HG03571 (cell line): ENCODE measurements at regions not wholly inside any gene's neighbourhood (a gene's known extent, or its start where the extent isn't known, plus 50 kb on each side); places are given as distances from the start of the nearest gene placed in this dataset.
"Not testable (repeated sequence)": the region's sequence is repeated elsewhere in the genome, so short reads cannot be mapped to it uniquely, and the experiment has no call there.

ENCODE experiments used
- ATAC-seq: cut with Tn5 transposase; IDR thresholded peaks from one replicate; pipeline ENCODE4 v1.9.1; 2021; ENCODE audit not compliant: unreplicated experiment

DNA sequence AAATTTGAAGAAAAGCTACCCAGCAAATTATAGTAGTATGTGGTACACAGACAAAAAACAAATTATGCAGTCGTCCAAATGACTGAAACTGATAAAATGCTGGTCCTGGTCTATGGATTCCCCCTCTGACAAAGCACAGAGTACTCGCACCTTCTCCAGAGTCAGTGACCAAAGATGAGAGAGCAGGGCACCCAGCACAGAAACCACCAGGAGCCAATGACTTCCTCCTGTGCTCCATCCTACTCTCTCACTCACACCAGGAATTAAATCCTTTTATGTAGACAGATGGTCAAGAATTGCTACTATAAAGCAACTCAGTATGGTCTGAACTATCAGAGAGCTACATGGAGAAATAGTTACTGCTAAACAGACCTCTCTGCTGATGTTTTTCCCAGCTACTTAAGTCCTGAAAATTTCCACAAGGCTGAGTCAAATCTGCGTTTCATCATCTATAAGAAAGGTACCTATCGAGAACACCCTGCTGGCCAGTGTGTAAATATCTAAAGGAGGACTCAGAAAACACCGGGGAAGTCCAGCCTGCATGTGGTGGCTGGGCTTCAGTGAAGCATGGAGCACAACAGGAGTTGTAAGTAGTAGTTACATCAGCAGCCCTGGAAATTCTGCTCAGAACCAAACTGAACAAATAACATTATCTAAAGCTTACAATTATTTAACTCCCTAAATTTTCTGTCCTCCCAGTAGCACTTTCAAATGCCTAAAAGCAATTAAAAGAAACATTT is 84.5 kb upstream of the FBXO28 start:
- peak; percentile 88 for ATAC-seq

GRCh38 chr1:224028802-224029201 is 85.1 kb upstream of the FBXO28 start:
- ATAC-seq, result not testable (repeated sequence)

DNA sequence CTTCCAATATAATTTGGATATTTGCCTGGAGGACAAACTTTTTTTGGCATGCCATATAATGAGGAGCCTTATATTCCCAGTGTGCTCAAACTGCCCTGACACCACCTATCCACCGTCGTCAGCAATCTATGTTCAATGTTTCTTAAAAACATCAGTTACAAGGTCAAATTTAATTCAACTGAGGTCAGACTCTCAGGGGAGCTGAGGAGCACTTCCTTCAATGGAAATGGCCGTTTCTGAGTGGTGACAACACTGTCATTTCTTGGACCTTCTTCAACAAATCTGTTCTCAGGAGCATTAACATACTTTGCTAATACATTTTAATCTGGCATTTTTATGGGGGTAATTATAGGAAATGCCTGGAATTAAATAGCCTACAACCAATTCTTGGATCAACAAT is 90.8 kb upstream of the FBXO28 start:
- ATAC-seq, result not testable (repeated sequence)

DNA sequence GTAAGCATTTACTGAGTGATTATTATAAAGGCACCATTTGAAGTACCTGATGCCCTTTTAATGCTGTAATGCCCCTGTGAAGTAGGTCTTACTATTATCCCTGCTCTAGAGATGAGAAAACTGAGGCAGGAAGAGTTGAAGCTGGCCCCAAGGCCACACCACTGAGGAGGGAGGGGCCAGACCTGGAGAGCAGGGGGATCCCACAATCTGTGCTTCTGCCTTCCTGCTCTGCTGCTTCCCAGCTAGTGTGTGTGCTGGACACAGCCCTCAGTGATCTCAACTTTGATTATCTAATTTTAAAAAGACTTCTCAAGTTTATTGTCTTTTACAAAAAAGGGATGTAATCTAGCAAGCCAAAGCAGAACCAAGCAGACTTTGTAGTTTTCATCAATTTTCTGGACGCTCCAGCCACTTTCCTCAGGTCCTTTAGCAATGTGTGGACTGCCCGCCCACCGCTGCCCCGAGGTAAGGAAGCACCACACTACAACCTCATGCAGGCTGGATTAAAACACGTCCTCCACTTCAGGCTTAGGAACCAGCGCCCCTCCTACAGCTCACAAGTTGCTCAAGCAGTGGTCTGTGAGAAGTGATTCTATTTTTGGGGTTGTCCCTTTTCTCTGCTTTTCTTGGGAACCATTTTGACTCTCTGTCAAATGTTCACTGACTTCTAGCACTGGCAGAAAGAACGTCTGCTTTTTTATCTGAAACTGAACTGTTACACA is 91.5 kb upstream of the FBXO28 start:
- not testable (repeated sequence) for ATAC-seq

GRCh38 chr1:224019866-224020265 is 94.0 kb upstream of the FBXO28 start:
- not testable (repeated sequence) for ATAC-seq

DNA sequence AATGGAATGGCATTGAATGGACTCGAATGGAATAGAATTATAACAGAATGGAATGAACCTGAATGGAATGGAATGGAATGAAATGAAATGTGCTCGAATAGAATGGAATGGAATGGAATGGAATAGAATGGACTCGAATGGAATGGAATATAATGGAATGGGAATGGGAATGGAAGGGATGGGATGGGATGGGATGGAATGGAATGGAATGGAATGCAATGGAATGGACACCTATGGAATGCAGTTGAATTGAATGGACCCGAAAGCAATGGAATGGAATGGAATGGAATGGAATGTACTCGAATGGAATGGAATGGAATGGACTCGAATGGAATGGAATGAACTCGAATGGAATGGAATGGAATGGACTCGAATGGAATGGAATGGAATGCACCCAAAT is 98.1 kb upstream of the FBXO28 start:
- not testable (repeated sequence) for ATAC-seq

- no peak for ATAC-seq
These were observed 99.6 kb upstream of the FBXO28 start for GRCh38 chr1:224014330-224014649.

GRCh38 chr1:224013626-224014329 is 100.1 kb upstream of the FBXO28 start:
- not testable (repeated sequence) for ATAC-seq

DNA sequence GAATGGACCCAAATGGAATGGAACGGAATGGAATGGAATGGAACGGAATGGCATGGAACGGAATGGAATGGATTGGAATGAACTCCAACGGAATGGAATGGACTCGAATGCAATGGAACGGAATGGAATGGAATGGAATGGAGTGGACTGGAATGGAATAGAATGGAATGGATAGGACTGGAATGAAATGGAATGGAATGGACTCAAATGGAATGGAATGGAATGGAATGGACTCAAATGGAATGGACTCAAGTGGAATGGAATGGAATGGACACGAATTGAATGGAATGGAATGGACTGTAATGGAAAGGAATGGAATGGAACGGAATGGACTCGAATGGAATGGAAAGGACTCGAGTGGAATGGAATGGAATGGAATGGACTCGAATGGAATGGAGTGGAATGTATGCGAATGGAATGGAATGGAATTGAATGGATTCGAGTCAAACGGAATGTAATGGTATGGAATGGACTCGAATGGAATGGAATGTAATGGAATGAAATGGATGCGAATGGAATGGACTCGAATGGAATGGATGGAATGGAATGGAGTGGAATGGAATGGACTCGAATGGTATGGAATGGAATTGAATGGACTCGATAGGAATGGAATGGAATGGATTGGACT is 101.0 kb upstream of the FBXO28 start:
- not testable (repeated sequence) for ATAC-seq

- not testable (repeated sequence) for ATAC-seq
These were observed 101.7 kb upstream of the FBXO28 start for GRCh38 chr1:224012162-224012561.

GRCh38 chr1:224011751-224012150 is 102.2 kb upstream of the FBXO28 start:
- not testable (repeated sequence) for ATAC-seq

GRCh38 chr1:224011153-224011552 is 102.8 kb upstream of the FBXO28 start:
- not testable (repeated sequence) for ATAC-seq

DNA sequence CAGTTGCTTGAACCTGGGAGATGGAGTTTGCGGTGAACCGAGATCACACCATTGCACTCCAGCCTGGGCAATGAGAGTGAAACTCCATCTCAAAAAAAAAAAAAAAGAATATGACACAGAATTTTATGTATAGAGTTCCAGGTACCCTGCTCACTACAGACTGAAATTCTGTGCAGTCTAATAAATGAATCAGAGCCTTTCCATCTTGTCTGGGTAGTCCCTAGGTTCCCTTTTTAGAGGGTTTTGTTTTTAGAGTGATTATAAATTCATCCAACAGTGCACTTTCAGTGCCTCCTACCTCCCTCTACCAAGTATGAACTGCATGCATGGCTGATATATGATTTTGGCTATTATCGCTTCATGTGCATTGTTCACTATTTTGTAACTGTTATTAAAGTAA is 107.9 kb upstream of the FBXO28 start:
- ATAC-seq, result not testable (repeated sequence)

DNA sequence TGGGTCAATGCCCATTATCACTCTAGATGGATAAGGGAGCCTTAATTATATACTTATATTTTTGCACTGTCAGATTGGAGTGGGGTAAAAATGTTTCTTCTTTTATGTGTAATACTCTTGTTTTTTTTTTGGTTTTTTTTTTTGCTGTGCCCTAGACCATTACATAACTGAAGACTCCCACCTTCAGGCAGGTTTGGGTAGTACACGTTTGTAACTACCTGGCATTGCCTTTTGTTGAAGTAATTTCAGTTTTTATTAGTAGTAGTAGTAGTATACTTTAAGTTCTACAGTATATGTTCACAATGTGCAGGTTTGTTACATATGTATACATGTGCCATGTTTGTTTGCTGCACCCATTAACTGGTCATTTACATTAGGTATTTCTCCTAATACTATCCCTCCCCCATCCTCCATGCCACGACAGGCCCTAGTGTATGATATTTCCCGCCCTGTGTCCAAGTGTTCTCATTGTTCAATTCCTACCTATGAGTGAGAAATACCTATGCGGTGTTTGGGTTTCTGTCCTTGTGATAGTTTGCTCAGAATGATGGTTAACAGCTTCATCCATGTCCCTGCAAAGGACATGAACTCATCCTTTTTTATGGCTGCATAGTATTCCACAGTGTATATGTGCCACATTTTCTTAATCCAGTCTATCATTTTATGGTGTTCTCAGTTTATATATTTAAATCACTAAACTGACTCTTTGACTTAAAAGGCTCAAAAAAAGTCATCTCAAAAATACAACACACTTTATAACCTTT is 109.2 kb upstream of the FBXO28 start:
- ATAC-seq, result not testable (repeated sequence)

- ATAC-seq, result not testable (repeated sequence)
These were observed 110.0 kb upstream of the FBXO28 start for GRCh38 chr1:224003896-224004295.

DNA sequence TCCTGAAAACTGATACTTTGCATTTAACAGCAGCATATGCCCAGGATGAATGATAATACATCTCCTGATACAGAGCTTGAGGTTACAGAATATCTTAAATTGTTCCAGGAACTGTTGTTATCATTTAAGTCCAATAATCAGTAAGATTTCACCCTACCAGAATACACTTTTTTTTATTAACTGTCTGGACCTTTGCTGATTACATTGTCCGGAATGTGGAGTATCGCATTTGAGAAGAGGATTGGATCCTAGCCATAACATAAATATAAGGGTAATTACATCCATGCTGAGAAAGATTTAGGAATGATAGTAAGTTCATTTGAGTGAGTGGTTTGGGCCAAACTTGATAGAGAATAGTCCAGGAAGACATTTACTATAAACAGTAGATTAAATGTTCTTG is 112.2 kb upstream of the FBXO28 start:
- not testable (repeated sequence) for ATAC-seq

DNA sequence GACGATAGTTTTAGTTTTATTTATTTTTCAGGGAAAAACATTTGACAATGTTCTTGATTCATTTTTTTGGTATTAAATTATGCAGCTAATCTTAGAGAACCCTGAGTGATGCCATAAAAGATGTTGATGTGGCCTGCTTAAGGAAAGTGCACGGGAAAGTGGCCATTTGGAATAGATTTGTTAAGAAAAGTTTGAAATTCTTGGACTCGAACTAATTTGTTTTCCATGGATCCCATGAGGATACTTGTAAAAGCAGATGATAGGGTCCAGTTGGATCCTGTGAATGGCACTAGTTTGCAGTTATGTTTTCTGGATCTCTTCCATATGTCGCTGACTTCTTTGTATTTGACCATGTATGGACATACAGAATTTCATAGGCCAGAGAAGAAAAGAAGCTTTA is 114.2 kb upstream of the FBXO28 start:
- not testable (repeated sequence) for ATAC-seq

- ATAC-seq, result not testable (repeated sequence)
These were observed 115.0 kb upstream of the FBXO28 start for GRCh38 chr1:223998676-223999455.

DNA sequence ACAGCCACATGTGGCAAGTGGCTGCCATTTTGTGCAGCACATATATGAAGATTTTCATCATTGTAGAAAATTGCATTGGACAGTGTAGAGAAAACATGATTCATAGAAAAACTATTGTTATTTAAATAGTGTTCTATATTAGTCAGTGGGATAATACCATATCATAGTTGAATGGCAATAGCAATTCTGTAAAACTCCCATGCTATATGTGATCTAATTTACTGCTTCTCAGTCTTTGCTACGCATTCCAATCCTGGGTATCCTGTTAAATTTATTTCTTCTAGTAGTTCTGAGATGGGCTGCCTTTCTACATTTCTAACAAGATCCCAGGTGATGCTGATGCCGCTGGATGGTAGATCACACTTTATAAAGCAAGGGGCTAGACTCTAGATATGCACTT is 117.5 kb upstream of the FBXO28 start:
- ATAC-seq, result not testable (repeated sequence)
